ENCODE measurements at regions not wholly inside any gene's neighbourhood (a gene's known extent, or its start where the extent isn't known, plus 50 kb on each side); places are given as distances from the start of the nearest gene placed in this dataset.

GRCh38 chr1:30330644-30331043 is 392.7 kb downstream of the MATN1 start:
- DNase-seq (ENCODE audit: low read depth): no peak
- H3K4me3 ChIP-seq (ENCODE audit: control insufficient read depth, low read depth, low read length): no peak overlapping the region
- TF ChIP-seq CTCF (IDR thresholded peaks at IDR 0.05; ENCODE audit: control insufficient read depth, insufficient read depth, low read depth, low read length, missing control alignments): no peak

GRCh38 chr1:30329802-30330557 is 393.4 kb downstream of the MATN1 start:
- TF ChIP-seq CTCF (IDR thresholded peaks at IDR 0.05; ENCODE audit: control insufficient read depth, insufficient read depth, low read depth, low read length, missing control alignments): no peak
- DNase-seq (ENCODE audit: low read depth): no peak
- H3K4me3 ChIP-seq (ENCODE audit: control insufficient read depth, low read depth, low read length): no peak overlapping the region

GRCh38 chr1:30329263-30329753 is 394.1 kb downstream of the MATN1 start:
- no peak overlapping the region for H3K4me3 ChIP-seq (ENCODE audit: control insufficient read depth, low read depth, low read length)
- TF ChIP-seq CTCF (IDR thresholded peaks at IDR 0.05; ENCODE audit: control insufficient read depth, insufficient read depth, low read depth, low read length, missing control alignments): no peak
- no peak for DNase-seq (ENCODE audit: low read depth)

- no peak for DNase-seq (ENCODE audit: low read depth)
- no peak overlapping the region for H3K4me3 ChIP-seq (ENCODE audit: control insufficient read depth, low read depth, low read length)
- TF ChIP-seq CTCF (IDR thresholded peaks at IDR 0.05; ENCODE audit: control insufficient read depth, insufficient read depth, low read depth, low read length, missing control alignments): no peak
These were observed 394.8 kb downstream of the MATN1 start for GRCh38 chr1:30328401-30329262.

GRCh38 chr1:30328100-30328370 is 395.4 kb downstream of the MATN1 start:
- no peak for TF ChIP-seq CTCF (IDR thresholded peaks at IDR 0.05; ENCODE audit: control insufficient read depth, insufficient read depth, low read depth, low read length, missing control alignments)
- no peak overlapping the region for H3K4me3 ChIP-seq (ENCODE audit: control insufficient read depth, low read depth, low read length)
- no peak for DNase-seq (ENCODE audit: low read depth)

GRCh38 chr1:30327370-30328099 is 395.9 kb downstream of the MATN1 start:
- no peak for TF ChIP-seq CTCF (IDR thresholded peaks at IDR 0.05; ENCODE audit: control insufficient read depth, insufficient read depth, low read depth, low read length, missing control alignments)
- DNase-seq (ENCODE audit: low read depth): no peak
- no peak overlapping the region for H3K4me3 ChIP-seq (ENCODE audit: control insufficient read depth, low read depth, low read length)

Data from AG09309 (cell line).